ENCODE measurements at regions not wholly inside any gene's neighbourhood (a gene's known extent, or its start where the extent isn't known, plus 50 kb on each side); places are given as distances from the start of the nearest gene placed in this dataset.

DNA sequence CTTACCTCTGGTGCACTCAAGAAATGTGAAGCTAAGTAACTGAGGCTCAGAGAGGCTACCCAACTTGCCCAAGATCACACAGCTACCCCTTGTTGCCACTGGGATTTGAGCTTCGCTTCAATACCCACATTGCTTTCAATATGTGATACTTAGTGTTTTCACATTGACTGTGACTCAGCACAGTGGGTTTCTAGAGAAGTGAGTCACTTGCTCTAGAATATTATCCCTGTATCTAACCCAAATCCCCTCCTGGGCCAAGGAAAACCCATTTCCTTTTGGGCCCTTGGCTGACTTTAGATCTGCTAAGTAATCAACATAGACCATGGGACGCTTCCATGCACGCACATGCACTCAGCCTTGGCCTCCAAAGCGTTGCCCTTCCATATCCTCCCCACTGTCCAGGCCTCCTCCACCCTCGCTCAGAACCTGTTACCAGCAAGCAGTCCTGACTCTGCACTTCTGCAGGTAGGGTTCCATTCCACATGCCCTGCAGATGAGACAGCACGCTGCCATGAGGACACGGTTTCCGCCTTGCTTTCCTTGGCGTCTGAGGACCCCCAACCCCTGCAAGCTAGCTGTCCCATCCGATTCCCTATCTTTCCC lies 87.7 kb upstream of the CHST15 start:
- TF ChIP-seq, protein P1, sequence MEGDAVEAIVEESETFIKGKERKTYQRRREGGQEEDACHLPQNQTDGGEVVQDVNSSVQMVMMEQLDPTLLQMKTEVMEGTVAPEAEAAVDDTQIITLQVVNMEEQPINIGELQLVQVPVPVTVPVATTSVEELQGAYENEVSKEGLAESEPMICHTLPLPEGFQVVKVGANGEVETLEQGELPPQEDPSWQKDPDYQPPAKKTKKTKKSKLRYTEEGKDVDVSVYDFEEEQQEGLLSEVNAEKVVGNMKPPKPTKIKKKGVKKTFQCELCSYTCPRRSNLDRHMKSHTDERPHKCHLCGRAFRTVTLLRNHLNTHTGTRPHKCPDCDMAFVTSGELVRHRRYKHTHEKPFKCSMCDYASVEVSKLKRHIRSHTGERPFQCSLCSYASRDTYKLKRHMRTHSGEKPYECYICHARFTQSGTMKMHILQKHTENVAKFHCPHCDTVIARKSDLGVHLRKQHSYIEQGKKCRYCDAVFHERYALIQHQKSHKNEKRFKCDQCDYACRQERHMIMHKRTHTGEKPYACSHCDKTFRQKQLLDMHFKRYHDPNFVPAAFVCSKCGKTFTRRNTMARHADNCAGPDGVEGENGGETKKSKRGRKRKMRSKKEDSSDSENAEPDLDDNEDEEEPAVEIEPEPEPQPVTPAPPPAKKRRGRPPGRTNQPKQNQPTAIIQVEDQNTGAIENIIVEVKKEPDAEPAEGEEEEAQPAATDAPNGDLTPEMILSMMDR (conservative IDR thresholded peaks at IDR 0.05; ENCODE audit: low read depth in 2 of 2), result no peak
- TF ChIP-seq, protein P2, sequence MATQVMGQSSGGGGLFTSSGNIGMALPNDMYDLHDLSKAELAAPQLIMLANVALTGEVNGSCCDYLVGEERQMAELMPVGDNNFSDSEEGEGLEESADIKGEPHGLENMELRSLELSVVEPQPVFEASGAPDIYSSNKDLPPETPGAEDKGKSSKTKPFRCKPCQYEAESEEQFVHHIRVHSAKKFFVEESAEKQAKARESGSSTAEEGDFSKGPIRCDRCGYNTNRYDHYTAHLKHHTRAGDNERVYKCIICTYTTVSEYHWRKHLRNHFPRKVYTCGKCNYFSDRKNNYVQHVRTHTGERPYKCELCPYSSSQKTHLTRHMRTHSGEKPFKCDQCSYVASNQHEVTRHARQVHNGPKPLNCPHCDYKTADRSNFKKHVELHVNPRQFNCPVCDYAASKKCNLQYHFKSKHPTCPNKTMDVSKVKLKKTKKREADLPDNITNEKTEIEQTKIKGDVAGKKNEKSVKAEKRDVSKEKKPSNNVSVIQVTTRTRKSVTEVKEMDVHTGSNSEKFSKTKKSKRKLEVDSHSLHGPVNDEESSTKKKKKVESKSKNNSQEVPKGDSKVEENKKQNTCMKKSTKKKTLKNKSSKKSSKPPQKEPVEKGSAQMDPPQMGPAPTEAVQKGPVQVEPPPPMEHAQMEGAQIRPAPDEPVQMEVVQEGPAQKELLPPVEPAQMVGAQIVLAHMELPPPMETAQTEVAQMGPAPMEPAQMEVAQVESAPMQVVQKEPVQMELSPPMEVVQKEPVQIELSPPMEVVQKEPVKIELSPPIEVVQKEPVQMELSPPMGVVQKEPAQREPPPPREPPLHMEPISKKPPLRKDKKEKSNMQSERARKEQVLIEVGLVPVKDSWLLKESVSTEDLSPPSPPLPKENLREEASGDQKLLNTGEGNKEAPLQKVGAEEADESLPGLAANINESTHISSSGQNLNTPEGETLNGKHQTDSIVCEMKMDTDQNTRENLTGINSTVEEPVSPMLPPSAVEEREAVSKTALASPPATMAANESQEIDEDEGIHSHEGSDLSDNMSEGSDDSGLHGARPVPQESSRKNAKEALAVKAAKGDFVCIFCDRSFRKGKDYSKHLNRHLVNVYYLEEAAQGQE (IDR thresholded peaks at IDR 0.05; ENCODE audit: unreplicated experiment), result no peak
- TF ChIP-seq NANOG (IDR thresholded peaks at IDR 0.05; ENCODE audit: borderline replicate concordance) (no peak), EZH2 (IDR thresholded peaks at IDR 0.05; ENCODE audit: low read depth, unreplicated experiment) (no peak), POLR2AphosphoS5 (IDR thresholded peaks at IDR 0.05; ENCODE audit: low read depth) (no peak), EZH2phosphoT487 (IDR thresholded peaks at IDR 0.05; ENCODE audit: unreplicated experiment) (no peak), ZNF114 (CRISPR knock-in tag; IDR thresholded peaks at IDR 0.05) (no peak)
